Activated CD4-positive, CD25-positive, alpha-beta regulatory T cell treated with anti-CD3 and anti-CD28 coated beads, Interleukin-2, amount 50 U/mL, for 72 hours (primary cell): ENCODE measurements at regions not wholly inside any gene's neighbourhood (a gene's known extent, or its start where the extent isn't known, plus 50 kb on each side); places are given as distances from the start of the nearest gene placed in this dataset.

ENCODE experiments used
- DNase-seq: peaks from one replicate; pipeline ENCODE4 v3.0.0; 2021

- no peak for DNase-seq
These were observed 175.4 kb upstream of the GBE1 start for GRCh38 chr3:81936817-81937216.

GRCh38 chr3:81932681-81933080 is 171.2 kb upstream of the GBE1 start:
- no peak for DNase-seq

GRCh38 chr3:81931265-81932251 is 170.1 kb upstream of the GBE1 start:
- no peak for DNase-seq

- DNase-seq = no peak
These were observed 168.3 kb upstream of the GBE1 start for GRCh38 chr3:81929697-81930096.

GRCh38 chr3:81927811-81928210 is 166.4 kb upstream of the GBE1 start:
- DNase-seq = no peak

GRCh38 chr3:81925385-81925784 is 163.9 kb upstream of the GBE1 start:
- no peak for DNase-seq

- no peak for DNase-seq
These were observed 161.6 kb upstream of the GBE1 start for GRCh38 chr3:81923038-81923437.

- no peak for DNase-seq
These were observed 161.0 kb upstream of the GBE1 start for GRCh38 chr3:81922404-81922803.

- no peak for DNase-seq
These were observed 159.4 kb upstream of the GBE1 start for GRCh38 chr3:81920816-81921215.

GRCh38 chr3:81916890-81917289 is 155.4 kb upstream of the GBE1 start:
- no peak for DNase-seq

GRCh38 chr3:81913886-81914663 is 152.6 kb upstream of the GBE1 start:
- DNase-seq = no peak

GRCh38 chr3:81911221-81911620 is 149.8 kb upstream of the GBE1 start:
- DNase-seq = no peak

- DNase-seq = no peak
These were observed 148.9 kb upstream of the GBE1 start for GRCh38 chr3:81910244-81910852.

GRCh38 chr3:81909796-81910195 is 148.4 kb upstream of the GBE1 start:
- DNase-seq = no peak

- no peak for DNase-seq
These were observed 147.1 kb upstream of the GBE1 start for GRCh38 chr3:81908561-81908960.

GRCh38 chr3:81898336-81898735 is 136.9 kb upstream of the GBE1 start:
- DNase-seq = no peak

- DNase-seq = no peak
These were observed 133.2 kb upstream of the GBE1 start for GRCh38 chr3:81894598-81894997.

- DNase-seq = no peak
These were observed 129.8 kb upstream of the GBE1 start for GRCh38 chr3:81891055-81891895.

- DNase-seq = no peak
These were observed 127.6 kb upstream of the GBE1 start for GRCh38 chr3:81888914-81889557.

GRCh38 chr3:81887448-81887847 is 126.0 kb upstream of the GBE1 start:
- no peak for DNase-seq

GRCh38 chr3:81886081-81886480 is 124.6 kb upstream of the GBE1 start:
- no peak for DNase-seq

- DNase-seq = no peak
These were observed 123.3 kb upstream of the GBE1 start for GRCh38 chr3:81884791-81885190.
